ENCODE measurements at regions not wholly inside any gene's neighbourhood (a gene's known extent, or its start where the extent isn't known, plus 50 kb on each side); places are given as distances from the start of the nearest gene placed in this dataset.

GRCh38 chr1:95548211-95548610, 314.2 kb downstream of the RWDD3 start:
- Mint-ChIP-seq H3K36me3 (ENCODE audit: insufficient read depth, unreplicated experiment) (no peaks in the 10 kb centered on the region), H3K27me3 (ENCODE audit: unreplicated experiment) (no peaks in the 10 kb centered on the region), H3K4me3 (ENCODE audit: low read depth, unreplicated experiment) (no peak overlapping the region), H3K9me3 (ENCODE audit: low read depth, unreplicated experiment) (peaks cover 3% of the 10 kb centered on the region), H3K27ac (ENCODE audit: unreplicated experiment) (no peak overlapping the region), H3K4me1 (ENCODE audit: low read depth, unreplicated experiment) (no peaks in the 10 kb centered on the region)
- no peak for TF ChIP-seq CTCF (IDR thresholded peaks at IDR 0.05; ENCODE audit: unreplicated experiment)
- CTCF ChIA-PET, result no interaction called here
- no TSS peak for BruUV-seq (replicated peaks)
- intact Hi-C loops (cut with micrococcal nuclease; ENCODE audit: unreplicated experiment), result no loop called here
- no peak for DNase-seq

- no peaks in the 10 kb centered on the region for H3K4me1 Mint-ChIP-seq (ENCODE audit: low read depth, unreplicated experiment)
- DNase-seq, result no peak
- no peaks in the 10 kb centered on the region for H3K36me3 Mint-ChIP-seq (ENCODE audit: insufficient read depth, unreplicated experiment)
- no peaks in the 10 kb centered on the region for H3K27me3 Mint-ChIP-seq (ENCODE audit: unreplicated experiment)
- no TSS peak for BruUV-seq (replicated peaks)
- H3K27ac Mint-ChIP-seq (ENCODE audit: unreplicated experiment), result no peak overlapping the region
- intact Hi-C loops (cut with micrococcal nuclease; ENCODE audit: unreplicated experiment), result loop anchor here (10.0 kb wide), 1 partner anchor 194 kb away; no protein-coding TSS in a partner anchor
- peaks cover 3% of the 10 kb centered on the region for H3K9me3 Mint-ChIP-seq (ENCODE audit: low read depth, unreplicated experiment)
- CTCF ChIA-PET, result interaction anchor here (0.7 kb wide), 1 partner anchor 16 kb away, joined by 3 read pairs; no protein-coding TSS in a partner anchor
- H3K4me3 Mint-ChIP-seq (ENCODE audit: low read depth, unreplicated experiment), result no peak overlapping the region
- TF ChIP-seq CTCF (IDR thresholded peaks at IDR 0.05; ENCODE audit: unreplicated experiment), result no peak
These were observed 317.2 kb downstream of the RWDD3 start for GRCh38 chr1:95551201-95551600.

GRCh38 chr1:95553595-95553994, 319.6 kb downstream of the RWDD3 start:
- intact Hi-C loops (cut with micrococcal nuclease; ENCODE audit: unreplicated experiment), result loop anchor here (10.0 kb wide), 1 partner anchor 191 kb away; no protein-coding TSS in a partner anchor
- H3K27me3 Mint-ChIP-seq (ENCODE audit: unreplicated experiment), result no peaks in the 10 kb centered on the region
- H3K36me3 Mint-ChIP-seq (ENCODE audit: insufficient read depth, unreplicated experiment), result no peaks in the 10 kb centered on the region
- CTCF ChIA-PET, result no interaction called here
- no peak overlapping the region for H3K27ac Mint-ChIP-seq (ENCODE audit: unreplicated experiment)
- no peak overlapping the region for H3K4me3 Mint-ChIP-seq (ENCODE audit: low read depth, unreplicated experiment)
- peaks cover 4% of the 10 kb centered on the region for H3K9me3 Mint-ChIP-seq (ENCODE audit: low read depth, unreplicated experiment)
- no peak for DNase-seq
- peaks cover 10% of the 10 kb centered on the region for H3K4me1 Mint-ChIP-seq (ENCODE audit: low read depth, unreplicated experiment)
- TF ChIP-seq CTCF (IDR thresholded peaks at IDR 0.05; ENCODE audit: unreplicated experiment), result no peak
- BruUV-seq (replicated peaks), result no TSS peak

GRCh38 chr1:95554408-95554807, 320.4 kb downstream of the RWDD3 start:
- Mint-ChIP-seq H3K4me1 (ENCODE audit: low read depth, unreplicated experiment) (peaks cover 10% of the 10 kb centered on the region), H3K36me3 (ENCODE audit: insufficient read depth, unreplicated experiment) (no peaks in the 10 kb centered on the region), H3K27me3 (ENCODE audit: unreplicated experiment) (no peaks in the 10 kb centered on the region), H3K4me3 (ENCODE audit: low read depth, unreplicated experiment) (no peak overlapping the region), H3K9me3 (ENCODE audit: low read depth, unreplicated experiment) (peaks cover 4% of the 10 kb centered on the region), H3K27ac (ENCODE audit: unreplicated experiment) (no peak overlapping the region)
- peak; percentile 28 for DNase-seq
- TF ChIP-seq CTCF (IDR thresholded peaks at IDR 0.05; ENCODE audit: unreplicated experiment), result no peak
- intact Hi-C loops (cut with micrococcal nuclease; ENCODE audit: unreplicated experiment), result loop anchor here (10.0 kb wide), 1 partner anchor 190 kb away; no protein-coding TSS in a partner anchor
- CTCF ChIA-PET, result interaction anchor here (1.0 kb wide), 1 partner anchor 325 kb away, joined by 3 read pairs; no protein-coding TSS in a partner anchor
- no TSS peak for BruUV-seq (replicated peaks)

Data from Calu3 (cell line).